Prostate gland (tissue), 2 donors: ENCODE measurements at regions not wholly inside any gene's neighbourhood (a gene's known extent, or its start where the extent isn't known, plus 50 kb on each side); places are given as distances from the start of the nearest gene placed in this dataset.

ENCODE experiments used
- CTCF ChIP-seq, 4 experiments: fragments of 200-600 bp in 2 of 4; fragments of 450-650 bp in 2 of 4; sonication (generic) in 2 of 4; IDR thresholded peaks; 1 replicate in 3 of 4; 2 replicates in 1 of 4; pipeline ENCODE4 v1.5.1; 2016 to 2019; ENCODE audit warnings: antibody characterized with exemption in 4 of 4, mild to moderate bottlenecking in 2 of 4, moderate library complexity in 2 of 4
- POLR2A ChIP-seq: fragments of 450-650 bp; IDR thresholded peaks from one replicate; pipeline ENCODE4 v1.6.1; 2016; ENCODE audit warnings: antibody characterized with exemption, mild to moderate bottlenecking

DNA sequence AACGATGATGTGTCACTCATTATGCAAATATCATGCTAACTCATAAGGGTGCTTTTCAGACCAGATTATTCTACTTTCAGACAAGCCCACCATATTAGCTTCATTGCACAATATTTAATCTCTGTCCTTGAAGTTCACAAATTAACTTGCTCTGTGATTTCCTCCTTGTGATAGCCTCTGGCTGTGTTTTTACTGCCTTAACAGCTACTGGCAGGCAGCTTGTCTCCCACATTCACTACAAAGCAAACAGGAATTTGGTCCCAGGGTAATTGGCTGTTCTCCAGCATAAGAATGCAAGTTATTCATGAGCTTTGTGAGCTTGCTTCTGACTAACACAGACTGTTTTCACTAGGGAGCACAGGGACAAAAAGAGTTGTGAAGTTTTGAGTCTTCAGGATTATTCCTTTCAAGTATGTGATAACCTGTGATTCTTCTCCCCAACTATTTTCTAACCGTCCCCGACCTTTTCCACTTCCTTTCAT is 87.9 kb upstream of the HMCN1 start:
- no peak for TF ChIP-seq POLR2A
- TF ChIP-seq CTCF (IDR thresholded peaks at IDR 0.05), result no peak
